Esophagus muscularis mucosa (tissue), 3 donors: ENCODE measurements at regions not wholly inside any gene's neighbourhood (a gene's known extent, or its start where the extent isn't known, plus 50 kb on each side); places are given as distances from the start of the nearest gene placed in this dataset.

Experiments used
- POLR2A ChIP-seq: fragments of 450-650 bp; IDR thresholded peaks from one replicate; pipeline ENCODE4 v1.6.1; 2017; ENCODE audit warnings: antibody characterized with exemption, moderate library complexity, mild to moderate bottlenecking, low read depth
- TF ChIP-seq, protein P1 (sequence below), 3 experiments: fragments of 200-600 bp in 2 of 3; fragments of 450-650 bp in 1 of 3; sonication (generic) in 2 of 3; IDR thresholded peaks; one replicate each; pipeline ENCODE4 v1.5.1; 2017 to 2019; ENCODE audit warnings: antibody characterized with exemption in 3 of 3, mild to moderate bottlenecking in 2 of 3, moderate library complexity in 1 of 3

DNA sequence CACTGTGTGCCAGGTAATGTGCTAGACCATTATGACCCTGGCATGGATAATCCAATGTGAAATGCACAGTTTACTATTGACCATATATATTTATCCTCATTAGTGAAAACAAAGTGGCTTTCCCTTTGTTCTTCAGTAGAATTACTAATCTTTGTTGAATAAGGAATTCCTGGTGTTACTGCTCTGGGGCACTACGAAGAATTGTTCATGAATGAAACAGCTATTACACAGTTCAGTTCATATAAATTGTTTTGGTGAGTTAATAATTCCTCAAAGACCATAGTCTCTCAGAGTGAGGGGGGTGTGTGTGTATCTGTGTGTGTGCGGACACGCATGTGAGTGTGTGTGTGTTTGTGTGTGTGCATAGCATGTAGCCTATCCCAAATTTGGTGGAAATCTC, 668.0 kb upstream of the MBL2 start:
- TF ChIP-seq, protein P1, sequence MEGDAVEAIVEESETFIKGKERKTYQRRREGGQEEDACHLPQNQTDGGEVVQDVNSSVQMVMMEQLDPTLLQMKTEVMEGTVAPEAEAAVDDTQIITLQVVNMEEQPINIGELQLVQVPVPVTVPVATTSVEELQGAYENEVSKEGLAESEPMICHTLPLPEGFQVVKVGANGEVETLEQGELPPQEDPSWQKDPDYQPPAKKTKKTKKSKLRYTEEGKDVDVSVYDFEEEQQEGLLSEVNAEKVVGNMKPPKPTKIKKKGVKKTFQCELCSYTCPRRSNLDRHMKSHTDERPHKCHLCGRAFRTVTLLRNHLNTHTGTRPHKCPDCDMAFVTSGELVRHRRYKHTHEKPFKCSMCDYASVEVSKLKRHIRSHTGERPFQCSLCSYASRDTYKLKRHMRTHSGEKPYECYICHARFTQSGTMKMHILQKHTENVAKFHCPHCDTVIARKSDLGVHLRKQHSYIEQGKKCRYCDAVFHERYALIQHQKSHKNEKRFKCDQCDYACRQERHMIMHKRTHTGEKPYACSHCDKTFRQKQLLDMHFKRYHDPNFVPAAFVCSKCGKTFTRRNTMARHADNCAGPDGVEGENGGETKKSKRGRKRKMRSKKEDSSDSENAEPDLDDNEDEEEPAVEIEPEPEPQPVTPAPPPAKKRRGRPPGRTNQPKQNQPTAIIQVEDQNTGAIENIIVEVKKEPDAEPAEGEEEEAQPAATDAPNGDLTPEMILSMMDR (IDR thresholded peaks at IDR 0.05), result no peak
- no peak for TF ChIP-seq POLR2A
